ENCODE measurements at regions not wholly inside any gene's neighbourhood (a gene's known extent, or its start where the extent isn't known, plus 50 kb on each side); places are given as distances from the start of the nearest gene placed in this dataset.

- TF ChIP-seq, protein P1, sequence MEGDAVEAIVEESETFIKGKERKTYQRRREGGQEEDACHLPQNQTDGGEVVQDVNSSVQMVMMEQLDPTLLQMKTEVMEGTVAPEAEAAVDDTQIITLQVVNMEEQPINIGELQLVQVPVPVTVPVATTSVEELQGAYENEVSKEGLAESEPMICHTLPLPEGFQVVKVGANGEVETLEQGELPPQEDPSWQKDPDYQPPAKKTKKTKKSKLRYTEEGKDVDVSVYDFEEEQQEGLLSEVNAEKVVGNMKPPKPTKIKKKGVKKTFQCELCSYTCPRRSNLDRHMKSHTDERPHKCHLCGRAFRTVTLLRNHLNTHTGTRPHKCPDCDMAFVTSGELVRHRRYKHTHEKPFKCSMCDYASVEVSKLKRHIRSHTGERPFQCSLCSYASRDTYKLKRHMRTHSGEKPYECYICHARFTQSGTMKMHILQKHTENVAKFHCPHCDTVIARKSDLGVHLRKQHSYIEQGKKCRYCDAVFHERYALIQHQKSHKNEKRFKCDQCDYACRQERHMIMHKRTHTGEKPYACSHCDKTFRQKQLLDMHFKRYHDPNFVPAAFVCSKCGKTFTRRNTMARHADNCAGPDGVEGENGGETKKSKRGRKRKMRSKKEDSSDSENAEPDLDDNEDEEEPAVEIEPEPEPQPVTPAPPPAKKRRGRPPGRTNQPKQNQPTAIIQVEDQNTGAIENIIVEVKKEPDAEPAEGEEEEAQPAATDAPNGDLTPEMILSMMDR (conservative IDR thresholded peaks at IDR 0.05; ENCODE audit: low read length) = peak; percentile 68
- TF ChIP-seq EZH2phosphoT487 (IDR thresholded peaks at IDR 0.05; ENCODE audit: borderline replicate concordance) = no peak
These were observed 566.4 kb downstream of the METTL15 start for GRCh38 chr11:28674433-28675103.

All from Loucy (cell line).